ENCODE measurements at regions not wholly inside any gene's neighbourhood (a gene's known extent, or its start where the extent isn't known, plus 50 kb on each side); places are given as distances from the start of the nearest gene placed in this dataset.

DNA sequence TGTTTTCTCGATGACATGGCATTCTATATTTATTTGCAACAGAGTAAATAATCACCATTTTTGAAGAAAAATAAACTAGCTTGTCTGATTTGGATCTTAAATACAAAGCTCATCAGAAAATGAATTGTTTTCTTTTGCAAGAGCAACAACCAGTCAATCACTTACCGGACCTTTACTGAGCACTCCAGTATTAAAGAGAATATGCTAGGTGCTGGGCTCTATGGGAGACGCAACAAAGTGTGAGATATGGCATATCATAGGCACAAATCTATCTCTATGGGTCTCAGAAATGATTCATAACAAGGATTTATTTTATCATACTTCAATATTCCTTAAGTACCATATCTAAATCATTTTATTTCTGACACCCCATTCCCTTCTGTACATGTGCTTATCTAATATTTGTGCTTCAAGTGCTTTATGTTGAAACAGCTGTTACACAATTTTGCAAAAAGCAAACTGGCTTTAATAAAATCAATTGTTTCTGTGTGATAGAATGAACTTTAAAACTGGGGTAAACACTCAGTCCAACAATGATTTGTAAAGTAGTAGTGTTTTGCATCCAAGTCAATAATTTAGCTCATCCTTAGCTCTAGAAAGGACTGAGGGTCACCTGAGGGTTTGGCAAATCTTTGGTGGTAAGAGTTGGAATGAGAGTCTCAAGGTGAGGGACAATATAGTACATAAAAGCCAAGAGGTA, 88.4 kb upstream of the SPANXB1 start:
- Histone ChIP-seq H3K4me3 (no peak overlapping the region), H3K4me1 (no peaks in the 10 kb centered on the region), H3K36me3 (no peaks in the 10 kb centered on the region), H3K27ac (no peak overlapping the region), H3K27me3 (no peaks in the 10 kb centered on the region), H3K9me3 (no peaks in the 10 kb centered on the region)
- DNase-seq: no peak
- intact Hi-C loops (cut with DNase I; ENCODE audit: low total_unique reads): no loop called here
- TF ChIP-seq CTCF (IDR thresholded peaks at IDR 0.05) (no peak), EP300 (IDR thresholded peaks at IDR 0.05) (no peak), POLR2A (IDR thresholded peaks at IDR 0.05) (no peak), POLR2AphosphoS5 (IDR thresholded peaks at IDR 0.05) (no peak)
- 55 to 76% (median 66%) methylated on average over 3 of the region's 3 CpGs for WGBS, 5 donors

DNA sequence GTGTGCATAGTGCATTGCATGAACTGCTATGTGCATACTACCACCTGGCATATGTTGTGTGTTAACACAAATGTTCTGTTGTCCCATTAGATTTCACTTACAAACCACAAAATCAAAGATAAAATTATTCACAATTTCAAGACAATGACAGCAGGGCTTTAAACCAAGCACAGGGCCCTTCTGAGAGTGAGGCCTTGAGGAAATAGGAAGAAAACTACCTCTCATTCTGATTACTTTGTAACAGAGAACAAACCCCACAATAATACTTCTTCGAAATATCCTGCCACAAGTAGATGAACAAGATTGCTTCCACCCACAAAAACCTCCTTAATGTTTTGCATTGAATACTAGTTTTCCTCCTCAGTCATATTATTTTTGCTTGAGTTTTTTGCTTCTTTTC, 85.5 kb upstream of the SPANXB1 start:
- intact Hi-C loops (cut with DNase I; ENCODE audit: low total_unique reads): no loop called here
- no peaks in the 10 kb centered on the region for H3K36me3 ChIP-seq
- H3K27ac ChIP-seq: no peak overlapping the region
- DNase-seq: no peak
- no peaks in the 10 kb centered on the region for H3K9me3 ChIP-seq
- no peak overlapping the region for H3K4me3 ChIP-seq
- H3K4me1 ChIP-seq: no peaks in the 10 kb centered on the region
- no peaks in the 10 kb centered on the region for H3K27me3 ChIP-seq
- no peak for TF ChIP-seq POLR2AphosphoS5 (IDR thresholded peaks at IDR 0.05)
- TF ChIP-seq POLR2A (IDR thresholded peaks at IDR 0.05): no peak
- no peak for TF ChIP-seq CTCF (IDR thresholded peaks at IDR 0.05)
- no peak for TF ChIP-seq EP300 (IDR thresholded peaks at IDR 0.05)
- 65 to 96% (median 83%) methylated on average over 1 of the region's 1 CpG for WGBS, 5 donors

DNA sequence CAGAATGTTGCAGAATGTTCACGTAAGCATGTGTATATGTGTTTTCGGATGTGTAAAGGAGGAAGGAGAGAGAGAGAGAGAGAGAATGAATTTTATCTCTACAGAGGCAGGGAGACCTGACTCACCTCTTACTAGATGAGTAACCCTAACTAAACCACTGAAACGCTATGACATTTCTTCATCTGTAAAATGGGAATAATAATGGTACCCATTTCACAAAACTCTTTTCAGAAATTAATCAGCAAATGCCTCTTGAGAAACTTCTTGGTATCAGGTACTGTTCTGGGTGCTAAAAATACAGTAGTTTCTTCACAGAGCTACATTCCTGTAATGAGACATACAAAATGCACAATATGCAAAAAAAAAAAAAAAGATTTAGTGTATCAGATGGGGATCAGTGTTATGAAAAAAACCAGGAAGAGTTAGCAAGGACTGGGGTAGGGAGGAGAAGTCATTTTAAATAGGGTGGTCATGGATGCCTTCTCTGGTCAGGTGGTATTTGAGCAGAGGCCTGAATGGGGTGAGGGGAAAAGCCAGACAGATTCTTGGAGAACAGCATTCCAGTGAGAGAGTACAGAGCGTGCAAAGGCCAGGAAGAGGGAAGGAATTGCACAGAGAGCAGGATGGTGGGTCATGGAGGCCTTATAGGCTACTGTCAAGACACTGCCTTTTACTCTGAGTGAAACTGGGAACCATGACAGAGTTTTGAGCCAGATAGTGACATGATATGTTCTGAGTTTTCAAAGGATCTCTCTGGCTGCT, 84.9 kb upstream of the SPANXB1 start:
- no peak overlapping the region for H3K27ac ChIP-seq
- no peaks in the 10 kb centered on the region for H3K27me3 ChIP-seq
- H3K4me1 ChIP-seq: no peaks in the 10 kb centered on the region
- no peak overlapping the region for H3K4me3 ChIP-seq
- no peaks in the 10 kb centered on the region for H3K9me3 ChIP-seq
- TF ChIP-seq POLR2AphosphoS5 (IDR thresholded peaks at IDR 0.05): no peak
- TF ChIP-seq CTCF (IDR thresholded peaks at IDR 0.05): no peak
- no peak for TF ChIP-seq EP300 (IDR thresholded peaks at IDR 0.05)
- TF ChIP-seq POLR2A (IDR thresholded peaks at IDR 0.05): no peak
- no peaks in the 10 kb centered on the region for H3K36me3 ChIP-seq
- intact Hi-C loops (cut with DNase I; ENCODE audit: low total_unique reads): no loop called here
- 73 to 89% (median 85%) methylated on average over 4 of the region's 4 CpGs for WGBS, 5 donors
- no peak for DNase-seq

DNA sequence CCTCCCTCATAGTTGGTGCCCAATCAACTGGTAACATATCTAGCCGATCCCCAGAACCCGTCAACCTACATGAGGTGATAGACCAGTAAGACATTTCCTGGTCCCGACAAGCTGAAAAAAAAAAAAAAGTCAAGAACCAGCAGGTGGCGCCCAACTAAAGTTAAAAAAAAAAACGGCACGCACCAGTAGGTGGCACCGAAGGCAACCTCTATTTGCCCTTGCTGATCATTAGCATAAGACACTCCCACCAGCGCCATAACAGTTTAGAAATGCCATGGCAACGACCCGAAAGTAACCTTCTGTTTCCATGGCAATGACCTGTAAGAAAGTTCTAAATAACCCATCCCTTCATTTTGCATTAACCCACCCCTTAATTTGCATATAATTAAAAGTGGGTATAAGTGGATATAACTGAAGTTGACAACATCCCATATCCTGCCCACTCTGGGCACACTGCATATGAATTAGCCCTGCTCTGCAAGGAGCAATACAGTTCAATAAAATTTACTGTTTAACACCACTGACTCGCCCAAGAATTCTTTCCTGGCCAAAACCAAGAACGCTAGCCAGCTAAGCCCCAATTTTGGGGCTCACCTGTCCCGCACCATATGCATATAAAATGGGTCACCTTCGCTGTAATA, 83.9 kb upstream of the SPANXB1 start:
- Histone ChIP-seq H3K4me3 (no peak overlapping the region), H3K36me3 (no peaks in the 10 kb centered on the region), H3K27ac (no peak overlapping the region), H3K27me3 (no peaks in the 10 kb centered on the region), H3K4me1 (no peaks in the 10 kb centered on the region), H3K9me3 (no peaks in the 10 kb centered on the region)
- peak; percentile 27 to 64 for DNase-seq
- WGBS, 5 donors: 22 to 37% (median 32%) methylated on average over 12 to 14 of the region's 14 CpGs
- intact Hi-C loops (cut with DNase I; ENCODE audit: low total_unique reads): no loop called here
- peak in 4 of 7 experiments; percentile 24 to 73 (median 53) for TF ChIP-seq CTCF (IDR thresholded peaks at IDR 0.05)
- TF ChIP-seq EP300 (IDR thresholded peaks at IDR 0.05): no peak

Measured in stomach (tissue), 8 donors.